WTC11 (cell line): ENCODE measurements at regions not wholly inside any gene's neighbourhood (a gene's known extent, or its start where the extent isn't known, plus 50 kb on each side); places are given as distances from the start of the nearest gene placed in this dataset.

ENCODE experiments used
- E2F4 ChIP-seq: sonication (generic); formaldehyde crosslinking; IDR thresholded peaks from 2 replicates; pipeline ENCODE4 v1.8.1; 2022; ENCODE audit warnings: low read depth, mild to moderate bottlenecking, moderate library complexity, missing genetic modification reagents, borderline replicate concordance
- KAT7 ChIP-seq: sonication (generic); formaldehyde crosslinking; IDR thresholded peaks from 2 replicates; pipeline ENCODE4 v1.8.1; 2023; ENCODE audit warnings: missing genetic modification reagents, mild to moderate bottlenecking, borderline replicate concordance
- MXD4 ChIP-seq: fragments of 250-450 bp; sonication (Bioruptor Pico); IDR thresholded peaks from 2 replicates; pipeline ENCODE4 v1.8.0; 2021; ENCODE audit warnings: mild to moderate bottlenecking, moderate library complexity, borderline replicate concordance

DNA sequence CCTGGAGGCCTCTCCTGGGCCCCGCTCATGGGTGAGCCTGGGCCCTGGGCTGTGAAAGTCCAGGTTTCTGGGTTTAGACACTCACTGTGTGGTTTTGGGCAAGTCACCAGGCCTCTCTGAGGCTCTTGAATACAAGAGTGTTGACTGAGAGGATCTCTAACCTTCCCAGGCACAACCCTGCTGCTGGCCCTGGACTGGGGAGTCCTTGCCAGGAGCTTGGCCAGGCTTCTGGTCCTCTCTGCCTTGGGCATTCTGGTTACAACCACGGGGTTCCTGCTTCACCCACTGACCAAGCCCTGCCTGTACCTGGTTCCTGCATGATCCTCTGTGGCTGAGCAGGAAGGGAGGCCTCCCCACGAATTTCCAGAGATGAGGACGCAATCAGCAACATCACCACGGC is 63.6 kb upstream of the COL13A1 start:
- TF ChIP-seq MXD4 (CRISPR knock-in tag) (no peak), E2F4 (CRISPR knock-in tag) (no peak), KAT7 (CRISPR knock-in tag) (no peak)
